CD1c-positive myeloid dendritic cell (primary cell): ENCODE measurements at regions not wholly inside any gene's neighbourhood (a gene's known extent, or its start where the extent isn't known, plus 50 kb on each side); places are given as distances from the start of the nearest gene placed in this dataset.

Experiments
- DNase-seq: peaks from one replicate; pipeline ENCODE4 v3.0.0-alpha.2; 2016; ENCODE audit errors: extremely low spot score

GRCh38 chr11:104254347-104254746, 90.4 kb upstream of the PDGFD start:
- DNase-seq = peak; percentile 27

GRCh38 chr11:104246590-104246989, 82.6 kb upstream of the PDGFD start:
- DNase-seq = no peak

- no peak for DNase-seq
Observed at GRCh38 chr11:104238916-104239315, 75.0 kb upstream of the PDGFD start.

GRCh38 chr11:104225047-104225446, 61.1 kb upstream of the PDGFD start:
- DNase-seq = no peak

- DNase-seq = no peak
Observed at GRCh38 chr11:104222464-104222863, 58.5 kb upstream of the PDGFD start.

- DNase-seq = no peak
Observed at GRCh38 chr11:104221455-104221854, 57.5 kb upstream of the PDGFD start.

- DNase-seq = no peak
Observed at GRCh38 chr11:104219096-104219495, 55.1 kb upstream of the PDGFD start.

GRCh38 chr11:104214517-104214916, 50.6 kb upstream of the PDGFD start:
- no peak for DNase-seq
